B cell (primary cell): ENCODE measurements at regions not wholly inside any gene's neighbourhood (a gene's known extent, or its start where the extent isn't known, plus 50 kb on each side); places are given as distances from the start of the nearest gene placed in this dataset.

Experiments
- ATAC-seq: fragments of 200-7000 bp; cut with Tn5 transposase; one replicate; pipeline ENCODE4 v1.10.0; 2021; ENCODE audit warnings: low read depth, mild to moderate bottlenecking, moderate number of reproducible peaks, moderate library complexity
- CTCF ChIA-PET: fragments of 350-600 bp; sonication (Branson Sonifier 250); formaldehyde crosslinking; loops from one replicate; lab custom pipeline; 2021; ENCODE audit warnings: antibody characterized with exemption, inconsistent platforms; lab: Charles Lee
- POLR2A ChIA-PET: fragments of 350-600 bp; sonication (Branson Sonifier 250); formaldehyde crosslinking; loops from one replicate; lab custom pipeline; 2021; ENCODE audit warnings: antibody characterized with exemption; lab: Charles Lee
- DNase-seq: peaks from one replicate; pipeline ENCODE4 v3.0.0; 2013
- H2AFZ ChIP-seq: 2 replicates; pipeline ENCODE4 v1.6.1; 2012; ENCODE audit warnings: mild to moderate bottlenecking, low read depth, low read length; ENCODE audit not compliant: insufficient read depth, poor library complexity, severe bottlenecking
- H3K27ac ChIP-seq, 2 donors: 1 replicate in 1 of 2; 2 replicates in 1 of 2; pipeline ENCODE4 v1.5.1; 2012 to 2013; ENCODE audit warnings: low read length in 2 of 2, mild to moderate bottlenecking in 2 of 2, moderate library complexity in 1 of 2
- H3K27me3 ChIP-seq, 4 experiments: fragments of 200-600 bp in 1 of 4; sonication (generic) in 1 of 4; replicated peaks in 1 of 4; 1 replicate in 2 of 4; 2 replicates in 2 of 4; pipeline versions ENCODE4 v1.6.1 to v1.7.0; 2013 to 2016; ENCODE audit warnings: low read length in 3 of 4, mild to moderate bottlenecking in 2 of 4, mixed read lengths in 1 of 4, moderate library complexity in 1 of 4; ENCODE audit not compliant: insufficient read depth in 4 of 4, control insufficient read depth in 3 of 4; ENCODE audit errors: control extremely low read depth in 1 of 4
- H3K36me3 ChIP-seq, 2 experiments: replicated peaks in 1 of 2; 1 replicate in 1 of 2; 2 replicates in 1 of 2; pipeline versions ENCODE4 v1.6.1 to v1.7.1; 2013; ENCODE audit warnings: low read length in 1 of 2; ENCODE audit not compliant: insufficient read depth in 2 of 2, control insufficient read depth in 1 of 2; ENCODE audit errors: control extremely low read depth in 1 of 2, extremely low read depth in 1 of 2
- H3K4me1 ChIP-seq, 2 donors: fragments of 200-600 bp in 1 of 2; sonication (generic) in 1 of 2; 1 replicate in 1 of 2; 2 replicates in 1 of 2; pipeline versions ENCODE4 v1.5.1 to v1.6.1; 2013 to 2017; ENCODE audit warnings: low read length in 2 of 2; ENCODE audit not compliant: control insufficient read depth in 2 of 2, insufficient read depth in 2 of 2
- H3K4me2 ChIP-seq: replicated peaks from 2 replicates; pipeline ENCODE3; 2012; ENCODE audit warnings: mild to moderate bottlenecking, low read depth, low read length; ENCODE audit not compliant: poor library complexity, severe bottlenecking
- H3K4me3 ChIP-seq, 5 experiments: fragments of 200-600 bp in 1 of 5; sonication (generic) in 1 of 5; 1 replicate in 3 of 5; 2 replicates in 2 of 5; pipeline versions ENCODE4 v1.5.1 to v1.7.0; 2011 to 2016; ENCODE audit warnings: low read length in 4 of 5, mild to moderate bottlenecking in 4 of 5, low read depth in 2 of 5, control low read depth in 1 of 5, moderate library complexity in 1 of 5; ENCODE audit not compliant: insufficient read depth in 1 of 5; ENCODE audit errors: control extremely low read depth in 1 of 5, extremely low read depth in 1 of 5
- H3K79me2 ChIP-seq: fragments of 200-600 bp; sonication (generic); one replicate; pipeline ENCODE4 v1.6.0; 2016; ENCODE audit warnings: low read length; ENCODE audit not compliant: control insufficient read depth, insufficient read depth
- H3K9ac ChIP-seq: fragments of 200-600 bp; sonication (generic); 2 replicates; pipeline ENCODE4 v1.6.1; 2017; ENCODE audit warnings: mild to moderate bottlenecking, low read length, moderate library complexity
- H3K9me3 ChIP-seq, 3 donors: one replicate each; pipeline versions ENCODE4 v1.6.1 to v1.7.1; 2013; ENCODE audit warnings: low read length in 2 of 3; ENCODE audit not compliant: control insufficient read depth in 2 of 3, insufficient read depth in 1 of 3; ENCODE audit errors: control extremely low read depth in 1 of 3
- H4K20me1 ChIP-seq: 2 replicates; pipeline ENCODE4 v1.6.0; 2012; ENCODE audit warnings: mild to moderate bottlenecking, low read length; ENCODE audit not compliant: insufficient read depth, control insufficient read depth, poor library complexity, severe bottlenecking
- H3K27ac Mint-ChIP-seq: one replicate; pipeline ENCODE4 v1.8.0; 2021; ENCODE audit warnings: mixed read lengths
- H3K27me3 Mint-ChIP-seq: one replicate; pipeline ENCODE4 v1.8.0; 2021; ENCODE audit warnings: mixed read lengths
- H3K4me1 Mint-ChIP-seq: one replicate; pipeline ENCODE4 v1.8.0; 2021; ENCODE audit warnings: mixed read lengths
- H3K4me3 Mint-ChIP-seq: one replicate; pipeline ENCODE4 v1.8.0; 2021; ENCODE audit warnings: mixed read lengths
- H3K9me3 Mint-ChIP-seq: one replicate; pipeline ENCODE4 v1.8.0; 2022; ENCODE audit warnings: mixed read lengths; ENCODE audit not compliant: insufficient read depth
- EZH2 ChIP-seq: IDR thresholded peaks from 2 replicates; pipeline ENCODE4 v1.6.1; 2012; ENCODE audit warnings: borderline replicate concordance, low read depth, mild to moderate bottlenecking, moderate library complexity, low read length; ENCODE audit not compliant: insufficient read depth, poor library complexity, severe bottlenecking
- WGBS: methylation state at CpG from one replicate; pipeline ENCODE4 v1.1.5; 2013; ENCODE audit warnings: missing lambda C conversion rate; ENCODE audit not compliant: insufficient coverage; 5-methylcytosine and 5-hydroxymethylcytosine counted together
- intact Hi-C: fragments of 100-400 bp; cut with micrococcal nuclease; formaldehyde crosslinking; loops from one replicate; pipeline ENCODE4 v1.10.0; 2022
- TF ChIP-seq, protein P1 (sequence below): fragments of 200-600 bp; IDR thresholded peaks from one replicate; pipeline ENCODE4 v1.8.0; 2022; ENCODE audit warnings: antibody characterized with exemption, mild to moderate bottlenecking

DNA sequence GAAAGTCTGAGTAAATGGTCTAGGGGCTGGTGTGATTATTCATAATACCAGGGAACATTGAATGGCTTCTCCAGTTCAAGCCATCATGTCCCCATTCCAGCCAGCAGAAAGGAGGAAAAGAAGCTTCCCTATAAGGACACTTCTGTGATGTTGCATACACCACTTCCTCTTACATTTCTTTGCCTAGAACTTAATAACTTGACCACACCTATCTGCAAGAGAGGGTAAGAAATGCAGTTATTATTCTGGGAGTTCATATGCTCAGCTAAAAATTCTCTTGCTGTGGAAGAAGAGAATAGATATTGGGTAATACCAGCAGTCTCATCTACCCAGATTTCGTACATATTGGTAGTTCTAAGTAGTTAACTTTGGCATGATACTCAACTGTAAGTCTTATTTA lies 166.1 kb downstream of the SLC28A3 start:
- H3K9me3 Mint-ChIP-seq, result no peaks in the 10 kb centered on the region
- intact Hi-C loops, result loop anchor here (5.0 kb wide), 1 partner anchor 187 kb away; no protein-coding TSS in a partner anchor
- H3K27me3 ChIP-seq, result no peaks in the 10 kb centered on the region

DNA sequence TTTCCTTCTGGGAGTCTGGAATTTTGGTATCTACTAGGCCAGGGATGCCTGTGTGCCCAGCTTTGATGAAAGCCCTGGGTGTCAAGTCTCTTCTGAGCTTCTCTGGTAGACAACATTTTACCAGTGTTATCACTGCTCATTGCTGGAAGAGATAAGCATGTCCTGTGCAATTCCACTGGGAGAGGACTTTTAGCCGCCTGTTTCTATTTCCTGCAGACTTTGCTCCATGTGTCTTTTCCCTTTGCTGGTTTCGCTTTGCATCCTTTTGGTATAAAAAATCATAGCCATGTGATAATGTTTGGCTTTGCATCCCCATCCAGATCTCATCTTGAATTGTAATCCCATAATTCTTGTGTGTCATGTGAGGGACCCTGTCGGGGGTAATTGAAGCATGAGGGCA lies 163.2 kb downstream of the SLC28A3 start:
- Histone ChIP-seq H3K79me2 (no peaks in the 10 kb centered on the region), H3K27ac (no peak overlapping the region), H3K27me3 (peaks cover 0 to 3% (median 0%) of the 10 kb centered on the region in 4 experiments), H3K9ac (no peak overlapping the region), H4K20me1 (no peaks in the 10 kb centered on the region), H3K4me2 (no peak overlapping the region), H3K4me1 (no peaks in the 10 kb centered on the region), H3K9me3 (no peaks in the 10 kb centered on the region), H3K4me3 (no peak overlapping the region), H3K36me3 (no peaks in the 10 kb centered on the region), H2AFZ (no peak overlapping the region)
- intact Hi-C loops, result no loop called here
- Mint-ChIP-seq H3K27ac (no peak overlapping the region), H3K4me1 (no peaks in the 10 kb centered on the region), H3K9me3 (no peaks in the 10 kb centered on the region), H3K27me3 (peaks cover 14% of the 10 kb centered on the region), H3K4me3 (no peak overlapping the region)
- TF ChIP-seq, protein P1, sequence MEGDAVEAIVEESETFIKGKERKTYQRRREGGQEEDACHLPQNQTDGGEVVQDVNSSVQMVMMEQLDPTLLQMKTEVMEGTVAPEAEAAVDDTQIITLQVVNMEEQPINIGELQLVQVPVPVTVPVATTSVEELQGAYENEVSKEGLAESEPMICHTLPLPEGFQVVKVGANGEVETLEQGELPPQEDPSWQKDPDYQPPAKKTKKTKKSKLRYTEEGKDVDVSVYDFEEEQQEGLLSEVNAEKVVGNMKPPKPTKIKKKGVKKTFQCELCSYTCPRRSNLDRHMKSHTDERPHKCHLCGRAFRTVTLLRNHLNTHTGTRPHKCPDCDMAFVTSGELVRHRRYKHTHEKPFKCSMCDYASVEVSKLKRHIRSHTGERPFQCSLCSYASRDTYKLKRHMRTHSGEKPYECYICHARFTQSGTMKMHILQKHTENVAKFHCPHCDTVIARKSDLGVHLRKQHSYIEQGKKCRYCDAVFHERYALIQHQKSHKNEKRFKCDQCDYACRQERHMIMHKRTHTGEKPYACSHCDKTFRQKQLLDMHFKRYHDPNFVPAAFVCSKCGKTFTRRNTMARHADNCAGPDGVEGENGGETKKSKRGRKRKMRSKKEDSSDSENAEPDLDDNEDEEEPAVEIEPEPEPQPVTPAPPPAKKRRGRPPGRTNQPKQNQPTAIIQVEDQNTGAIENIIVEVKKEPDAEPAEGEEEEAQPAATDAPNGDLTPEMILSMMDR, result no peak
- no peak for TF ChIP-seq EZH2
- CTCF ChIA-PET, result interaction anchor here (1.0 kb wide), 1 partner anchor 240 kb away, joined by 3 read pairs; no protein-coding TSS in a partner anchor
- WGBS, result 100% methylated on average over 1 of the region's 3 CpGs
- ATAC-seq (no peak), DNase-seq (no peak)
- POLR2A ChIA-PET, result no interaction called here

More for the DNA sequence above, 166.1 kb downstream of the SLC28A3 start:
- no peaks in the 10 kb centered on the region for H3K36me3 ChIP-seq
- H3K4me2 ChIP-seq, result no peak overlapping the region
- H4K20me1 ChIP-seq, result no peaks in the 10 kb centered on the region
- H3K4me3 ChIP-seq, result no peak overlapping the region
- Mint-ChIP-seq H3K4me3 (no peak overlapping the region), H3K4me1 (no peaks in the 10 kb centered on the region), H3K27me3 (peaks cover 12% of the 10 kb centered on the region), H3K27ac (peak overlapping the region; percentile 3)
- TF ChIP-seq EZH2, result no peak
- TF ChIP-seq, protein P1, result no peak
- no peak overlapping the region for H3K9ac ChIP-seq
- no peak overlapping the region for H3K27ac ChIP-seq
- ChIA-PET POLR2A (no interaction called here), CTCF (interaction anchor here (1.5 to 3.6 kb wide), 3 partner anchors 11 to 238 kb away, joined by 3 to 37 read pairs (median 11); no protein-coding TSS in a partner anchor)
- no CpG with 5 or more reads among the region's 1 CpG for WGBS
- H2AFZ ChIP-seq, result no peak overlapping the region
- H3K9me3 ChIP-seq, result no peaks in the 10 kb centered on the region
- H3K4me1 ChIP-seq, result no peaks in the 10 kb centered on the region
- no peaks in the 10 kb centered on the region for H3K79me2 ChIP-seq
- DNase-seq (no peak), ATAC-seq (no peak)
